Epidermal melanocyte (primary cell): ENCODE measurements at regions not wholly inside any gene's neighbourhood (a gene's known extent, or its start where the extent isn't known, plus 50 kb on each side); places are given as distances from the start of the nearest gene placed in this dataset.
"Not testable (repeated sequence)": the region's sequence is repeated elsewhere in the genome, so short reads cannot be mapped to it uniquely, and the experiment has no call there.

Experiments
- DNase-seq: peaks from one replicate; pipeline ENCODE4 v3.0.0; 2011; ENCODE audit warnings: low spot score; ENCODE audit not compliant: insufficient read length

DNA sequence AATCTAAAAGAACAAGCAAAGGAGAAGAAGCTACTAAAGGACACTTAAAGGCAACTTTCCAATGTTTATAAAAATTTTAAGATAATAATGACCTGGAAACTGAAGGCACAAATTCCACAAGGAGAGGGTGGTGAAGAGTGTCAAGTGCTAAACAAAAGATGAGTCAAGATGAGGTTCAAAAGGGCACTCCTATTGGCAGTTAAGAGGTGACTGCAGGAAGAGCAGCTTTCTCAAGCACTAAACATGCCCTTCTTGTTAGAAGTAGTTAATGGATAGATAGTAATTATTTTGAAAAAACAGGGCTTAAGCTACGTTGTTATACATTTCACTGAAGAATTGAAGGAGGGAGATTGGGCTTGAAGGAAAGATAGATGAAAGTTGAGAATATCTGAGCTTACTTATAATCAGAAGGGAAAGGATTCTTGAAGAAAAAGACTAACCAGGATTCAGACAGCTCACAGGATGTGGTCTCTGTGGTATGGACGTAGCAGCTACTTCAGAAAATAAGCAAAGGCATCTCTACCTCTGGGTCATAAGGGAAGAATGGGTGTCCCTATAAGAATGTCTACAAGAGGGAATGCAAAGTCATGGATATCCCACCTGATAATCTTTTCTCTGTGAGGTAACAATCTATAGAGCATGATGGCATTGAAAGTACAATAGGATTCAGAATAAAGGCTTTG lies 454.7 kb upstream of the SLC39A10 start:
- no peak for DNase-seq

DNA sequence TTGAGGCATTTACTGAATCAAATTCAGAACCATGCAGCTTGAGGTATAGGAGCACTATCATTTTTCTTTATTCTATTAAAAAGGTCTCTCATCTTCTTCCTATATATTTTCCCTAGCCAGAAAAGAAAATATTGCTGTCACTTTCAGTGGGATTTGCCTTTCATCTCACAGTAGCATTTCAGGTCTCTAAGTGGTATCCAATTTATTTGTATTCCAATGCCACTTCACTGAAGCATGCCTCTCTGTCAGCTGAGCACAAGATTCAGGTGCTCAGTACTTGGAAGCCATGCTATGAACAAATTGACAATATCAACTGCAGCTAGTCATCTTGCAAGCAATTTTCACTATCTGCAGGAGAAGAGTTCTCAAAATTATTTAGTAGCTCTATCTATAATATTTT lies 457.2 kb upstream of the SLC39A10 start:
- DNase-seq: no peak

DNA sequence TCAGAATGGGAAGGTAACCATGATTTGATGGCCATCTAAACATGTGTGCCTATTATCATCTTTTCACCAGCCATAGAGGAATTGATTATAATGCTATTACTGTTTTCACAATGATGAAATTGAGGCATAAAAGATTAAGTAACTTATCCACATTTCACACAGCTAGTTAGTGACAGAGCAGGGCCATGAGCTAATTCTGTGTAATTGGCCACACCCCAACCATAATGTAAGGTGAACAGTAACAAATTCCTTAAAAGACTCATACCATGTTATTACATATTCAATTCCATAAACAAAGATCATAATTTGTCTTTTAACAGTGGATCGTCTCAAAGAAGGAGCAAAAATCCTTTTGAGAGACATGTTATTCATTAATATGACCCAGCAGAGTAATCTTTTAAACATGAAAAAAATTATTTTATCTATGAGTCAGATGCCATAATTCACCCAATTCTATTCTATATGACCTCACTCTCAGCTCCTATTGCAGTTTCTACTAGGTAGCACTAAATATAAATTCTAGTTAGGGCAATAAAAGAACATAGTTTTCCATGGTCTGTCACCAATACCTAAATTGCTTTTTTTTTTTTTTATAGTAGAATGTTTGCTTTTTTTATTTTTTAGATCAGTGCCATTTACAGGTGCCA lies 475.8 kb upstream of the SLC39A10 start:
- no peak for DNase-seq

DNA sequence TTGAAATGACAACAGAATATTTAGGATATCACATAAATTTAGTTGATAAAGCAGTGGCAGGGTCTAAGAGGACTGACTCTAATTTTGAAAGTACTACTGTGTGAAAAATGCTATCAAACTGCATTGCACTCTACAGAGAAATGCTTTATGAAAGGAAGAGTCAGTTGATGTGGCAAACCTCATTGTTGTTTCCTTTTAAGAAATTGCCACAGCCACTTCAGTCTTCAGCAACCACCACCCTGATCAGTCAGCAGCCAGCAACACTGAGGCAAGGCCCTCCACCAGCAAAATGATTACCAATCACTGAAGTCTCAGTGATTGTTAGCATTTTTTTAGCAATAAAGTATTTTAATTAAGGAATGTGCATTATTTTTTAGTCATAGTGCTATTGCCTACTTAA lies 488.7 kb upstream of the SLC39A10 start:
- DNase-seq: no peak

DNA sequence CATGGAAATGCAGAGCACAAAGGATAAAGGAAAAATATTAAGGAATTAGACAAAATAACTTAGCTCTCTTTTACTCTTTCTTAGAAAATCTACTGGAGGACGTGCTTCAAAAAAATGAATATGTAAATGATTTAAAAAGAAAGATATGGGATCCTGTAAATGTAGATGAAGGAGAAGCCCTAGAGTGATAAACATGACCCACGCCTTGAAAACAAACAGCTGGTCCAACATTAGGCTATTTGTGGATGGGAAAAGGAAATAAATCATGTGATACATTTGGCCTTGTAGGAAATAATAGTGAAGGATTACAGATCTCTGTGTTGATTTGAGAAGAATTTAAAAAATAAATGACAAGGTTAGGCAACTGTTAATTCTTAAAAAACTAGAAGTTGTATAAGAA lies 492.1 kb upstream of the SLC39A10 start:
- no peak for DNase-seq

DNA sequence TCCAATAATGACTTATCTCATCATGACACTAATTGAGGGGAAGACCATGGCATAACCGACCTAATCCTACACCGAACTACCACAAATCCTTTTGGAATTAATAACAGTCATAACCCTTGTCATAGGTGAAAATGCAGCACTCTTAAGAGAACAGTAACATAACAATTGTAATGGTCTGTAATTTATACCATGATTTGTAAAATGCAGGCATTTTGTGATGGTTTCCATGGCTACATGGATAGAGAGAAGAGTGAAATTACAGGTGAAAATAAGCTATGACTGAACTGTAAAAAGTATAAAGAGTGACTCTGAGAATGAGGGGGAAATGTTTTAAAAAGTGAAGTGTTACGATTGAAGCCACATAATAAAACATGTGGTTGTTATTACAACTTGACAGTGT lies 494.1 kb upstream of the SLC39A10 start:
- no peak for DNase-seq

DNA sequence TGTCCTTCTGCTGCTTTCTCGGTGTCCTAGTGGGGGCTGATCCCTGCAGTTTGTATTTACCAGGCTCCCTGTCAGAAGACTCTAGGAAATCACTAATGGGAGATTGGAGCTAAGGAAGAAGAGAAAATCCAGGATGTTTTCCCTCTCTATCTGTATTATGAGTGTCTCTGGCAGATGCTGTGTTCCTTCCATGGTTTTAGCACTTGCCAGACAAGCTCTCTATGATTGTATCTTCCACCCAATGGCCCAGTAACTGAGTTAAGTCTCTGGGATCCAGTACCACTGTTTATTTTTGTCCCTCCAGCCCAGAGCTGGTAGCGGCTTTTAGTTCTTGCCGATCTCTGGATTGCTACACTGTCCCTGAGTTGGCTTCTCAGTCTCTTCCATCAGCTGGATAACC lies 494.8 kb upstream of the SLC39A10 start:
- no peak for DNase-seq

DNA sequence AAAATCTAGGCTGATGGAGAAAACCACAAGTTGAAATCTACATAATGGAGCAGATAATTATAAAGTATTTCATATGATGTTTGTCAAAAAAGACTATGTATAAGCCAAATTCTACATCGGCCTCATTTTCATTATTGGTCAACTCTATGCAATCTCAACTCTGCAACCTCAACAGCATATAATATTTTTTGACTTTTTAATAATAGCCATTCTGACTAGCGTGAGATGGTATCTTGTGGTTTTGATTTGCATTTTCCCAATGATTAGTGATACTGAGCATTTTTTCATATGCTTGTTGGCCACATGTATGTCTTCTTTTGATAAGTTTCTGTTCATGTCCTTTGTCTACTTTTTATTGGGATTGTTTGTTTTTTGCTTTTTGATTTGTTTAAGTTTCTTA lies 496.1 kb upstream of the SLC39A10 start:
- DNase-seq: no peak

DNA sequence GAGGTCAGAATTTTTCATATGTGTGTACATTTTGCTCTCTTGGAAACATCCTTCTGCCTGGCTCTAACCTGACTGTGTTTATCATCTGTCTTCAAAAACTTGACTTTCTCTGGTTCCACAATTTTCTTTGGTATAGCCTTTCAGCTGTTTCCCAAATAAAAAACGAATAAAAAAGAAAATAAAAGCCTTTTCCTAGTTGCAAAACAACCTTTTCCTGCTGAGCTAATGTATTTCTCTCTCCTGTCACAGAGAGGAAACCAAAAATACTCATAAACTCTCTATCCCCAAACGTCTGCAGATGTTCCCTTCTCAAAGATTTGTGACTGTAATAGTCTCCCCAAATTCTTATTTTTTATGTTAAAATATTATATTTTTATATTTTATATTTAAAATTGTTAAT lies 505.3 kb upstream of the SLC39A10 start:
- no peak for DNase-seq

DNA sequence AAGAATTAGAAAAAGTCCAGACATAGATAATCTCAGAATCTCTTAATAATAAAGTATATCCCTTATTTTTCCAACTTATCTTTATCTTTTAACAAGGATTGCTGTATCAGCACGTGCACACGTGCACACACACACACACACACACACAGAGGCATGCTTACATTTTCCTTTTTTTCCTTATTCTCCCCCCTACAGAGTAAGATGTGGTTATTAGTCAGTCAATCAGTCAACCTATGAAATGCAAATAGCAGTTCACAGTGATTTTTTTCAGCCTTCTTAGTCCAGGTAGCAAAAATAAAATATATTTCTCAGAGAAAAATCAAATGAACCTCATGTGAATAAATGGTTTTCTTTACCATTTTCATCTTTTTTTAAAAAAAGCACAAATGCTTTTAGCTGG lies 506.2 kb upstream of the SLC39A10 start:
- DNase-seq: no peak

DNA sequence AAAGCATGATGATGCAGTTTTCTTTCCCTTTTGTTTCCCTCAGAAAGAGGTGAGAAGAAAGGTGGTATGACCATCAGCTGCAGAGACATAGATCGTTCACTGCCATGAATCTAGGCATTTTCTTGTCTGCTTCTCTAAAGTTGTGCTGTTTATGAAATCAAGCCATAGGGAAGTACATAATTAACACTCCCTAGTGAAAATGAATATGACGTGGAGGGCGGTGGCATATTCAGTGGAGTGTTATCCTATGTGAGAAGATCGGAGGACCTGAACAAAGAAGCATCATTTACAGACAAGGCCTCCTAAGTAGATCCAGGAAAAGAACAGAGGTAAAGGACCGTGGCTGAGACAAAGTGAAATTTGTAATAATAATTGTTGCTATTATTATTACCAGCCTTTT lies 509.0 kb upstream of the SLC39A10 start:
- DNase-seq: no peak

DNA sequence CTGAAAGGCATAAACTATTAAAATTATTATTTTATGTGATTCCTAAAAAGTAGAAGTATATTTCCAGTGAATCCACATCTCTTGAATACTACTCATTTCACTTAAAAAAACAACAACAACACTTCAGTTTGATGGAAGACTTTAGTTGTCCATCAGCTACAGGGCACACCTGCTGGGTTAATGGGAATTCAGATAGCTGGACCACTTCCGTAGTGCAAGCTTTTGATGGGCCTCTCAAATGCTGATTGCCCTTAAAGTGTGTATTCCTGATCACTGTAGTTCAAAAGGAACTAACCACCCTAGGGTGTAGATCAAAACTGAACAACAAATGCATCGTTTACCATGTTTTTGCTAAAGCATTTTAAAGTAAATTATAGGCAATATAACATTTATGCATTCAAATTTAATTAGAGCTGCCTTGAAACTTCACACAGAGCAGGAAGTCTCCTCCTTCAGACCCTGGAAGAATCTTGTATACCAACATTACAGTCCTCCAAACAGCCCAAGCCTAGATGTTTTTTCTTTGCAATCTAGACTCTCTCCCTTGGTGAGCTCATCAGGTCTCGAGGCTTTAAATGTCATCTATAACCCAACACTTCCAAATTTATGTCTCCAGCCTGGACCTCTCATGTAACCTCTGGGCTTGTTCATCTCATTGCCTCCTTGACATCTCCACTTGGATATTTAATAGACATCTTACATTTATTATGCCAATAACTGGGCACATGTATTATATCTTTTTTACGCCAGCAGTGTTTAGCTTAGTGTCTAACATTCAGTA lies 510.1 kb upstream of the SLC39A10 start:
- no peak for DNase-seq

DNA sequence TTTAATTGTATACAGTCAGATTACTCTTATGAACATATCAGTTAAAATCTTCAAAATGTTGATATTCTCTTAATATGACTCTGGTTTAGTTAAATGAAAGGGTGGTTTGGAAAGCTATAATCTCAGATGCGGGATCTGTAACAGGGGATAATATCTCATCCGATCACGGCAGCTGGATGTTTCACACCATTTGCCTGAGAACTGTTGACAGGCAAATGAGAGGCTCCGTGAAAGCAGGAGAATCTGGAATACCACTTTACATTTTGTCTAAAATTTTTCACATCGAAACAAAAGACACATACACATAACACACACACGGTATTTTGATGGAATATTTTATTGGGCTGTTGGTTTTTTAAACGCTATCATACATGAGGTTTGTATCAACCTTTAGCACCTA lies 518.6 kb upstream of the SLC39A10 start:
- DNase-seq: no peak

DNA sequence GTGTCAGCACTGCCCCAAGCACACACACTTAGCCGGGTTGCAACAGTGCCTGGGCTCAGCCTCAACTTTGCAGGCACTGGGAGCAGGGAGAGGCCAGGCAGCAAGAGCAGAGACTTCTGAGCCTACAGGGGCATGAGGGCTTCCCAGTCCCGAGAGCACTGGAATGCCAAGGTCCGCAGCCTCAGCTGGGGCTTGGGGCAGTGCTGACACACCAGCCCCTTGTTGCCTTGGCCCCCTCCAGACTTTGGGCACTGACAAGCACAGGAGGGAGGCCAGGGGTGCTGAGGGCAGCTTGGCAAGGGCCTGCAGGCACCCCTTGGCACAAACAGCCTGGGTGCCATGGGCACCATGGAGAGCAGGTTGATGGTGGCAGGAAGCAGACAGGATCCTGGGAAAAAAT lies 531.1 kb upstream of the SLC39A10 start:
- DNase-seq: not testable (repeated sequence)

DNA sequence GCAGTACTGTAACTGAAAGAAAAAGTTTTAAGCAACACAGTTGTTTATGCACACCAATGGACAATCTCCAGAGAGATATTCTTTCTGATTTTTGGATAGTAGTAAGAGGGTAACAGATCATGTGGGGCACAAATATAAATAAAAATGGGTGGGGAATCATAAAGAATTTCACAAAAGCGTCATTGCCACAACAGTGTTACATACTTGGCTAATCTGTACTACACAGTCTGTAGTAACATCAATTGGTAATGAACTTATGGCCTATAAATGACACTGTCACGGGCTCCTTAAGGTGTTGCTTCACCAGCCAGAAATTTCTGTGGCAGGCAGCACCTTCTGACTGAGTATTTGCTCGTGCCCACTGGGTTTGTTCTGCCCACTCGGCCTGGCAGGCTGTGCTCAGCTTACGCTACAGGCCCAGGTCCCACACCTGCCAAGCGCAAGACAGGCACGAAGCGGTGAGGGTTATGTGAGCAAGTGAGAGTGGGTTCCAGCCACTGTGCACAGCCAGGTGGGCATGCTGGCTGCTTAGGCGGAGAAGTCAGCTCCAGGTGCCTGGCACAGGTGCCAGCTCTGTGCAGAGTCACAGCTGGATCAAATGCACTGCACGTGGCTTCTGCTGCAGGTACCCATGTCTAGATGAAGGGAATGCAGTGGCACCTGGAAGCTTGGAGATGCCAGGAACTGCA lies 532.5 kb upstream of the SLC39A10 start:
- DNase-seq: no peak

DNA sequence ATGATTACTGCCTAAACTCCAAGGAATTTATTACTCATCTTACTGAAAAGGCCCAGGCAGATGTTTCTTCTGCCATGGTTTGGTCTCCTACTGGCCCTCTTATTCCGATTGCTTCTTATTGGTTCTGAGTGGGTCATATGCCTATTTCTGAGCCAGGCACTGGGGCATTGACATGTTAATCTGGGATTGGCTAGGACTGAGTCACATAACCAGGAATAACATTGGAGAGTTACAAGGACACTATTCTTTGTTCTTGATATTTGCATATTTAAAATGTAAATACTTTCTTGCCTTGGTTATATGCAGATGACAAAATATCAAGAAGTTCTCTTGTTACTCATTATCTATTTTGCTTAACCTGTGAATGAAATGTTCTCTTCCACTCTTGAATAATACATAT lies 534.4 kb upstream of the SLC39A10 start:
- DNase-seq: no peak

DNA sequence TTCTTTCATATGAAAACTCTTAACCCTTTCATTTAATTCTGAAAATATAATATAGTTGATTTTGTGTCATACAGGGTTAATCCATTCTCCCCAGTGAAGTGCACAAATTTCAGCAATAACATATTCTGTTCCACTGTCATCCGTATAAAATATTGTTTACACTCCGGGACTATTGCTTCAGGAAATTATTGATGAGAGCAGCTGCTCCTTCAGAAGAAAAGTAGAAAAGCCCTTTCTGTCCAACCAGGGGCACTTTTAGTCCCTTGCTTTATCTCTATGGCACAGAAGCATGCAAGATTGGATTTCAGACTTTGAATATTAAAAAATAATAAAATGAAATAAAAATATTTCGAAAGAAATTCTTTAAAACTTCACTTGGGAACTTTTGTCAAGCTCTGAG lies 535.7 kb upstream of the SLC39A10 start:
- DNase-seq: no peak

DNA sequence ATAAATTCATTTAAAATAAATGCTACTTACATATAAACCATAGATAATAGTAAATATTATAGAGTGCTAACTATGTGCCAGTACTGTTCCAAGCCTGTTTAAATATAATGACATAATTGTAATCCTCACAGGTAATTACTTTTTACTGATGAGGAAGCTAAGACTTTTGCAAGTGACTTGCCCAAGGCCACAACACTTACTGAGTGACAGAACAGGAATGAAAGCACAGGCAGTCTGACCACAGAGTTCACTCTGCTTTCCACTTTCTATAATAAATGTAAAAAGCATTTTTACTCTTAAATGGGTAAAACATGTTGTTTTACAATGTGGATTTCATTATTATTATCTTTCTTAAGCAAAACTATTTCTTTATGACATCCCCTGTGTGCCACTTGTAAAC lies 537.8 kb upstream of the SLC39A10 start:
- DNase-seq: no peak

DNA sequence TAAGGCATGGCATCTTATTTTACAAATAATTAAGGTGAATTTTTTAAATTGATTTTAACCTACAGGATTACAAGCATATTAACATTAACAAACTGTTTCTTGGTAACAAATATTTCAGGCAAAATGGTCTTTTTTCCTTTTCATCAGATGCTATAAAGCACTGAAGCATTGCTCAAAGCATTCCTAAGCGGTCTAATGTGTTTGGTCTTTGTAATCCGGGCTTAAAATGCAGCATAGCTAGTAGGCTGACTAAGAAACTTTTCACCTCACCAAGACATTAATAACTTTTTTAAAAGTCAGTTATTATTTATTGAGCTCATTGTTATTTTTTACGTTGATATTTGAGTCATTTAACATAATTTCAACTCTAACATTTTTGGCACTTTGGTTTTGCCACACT lies 538.8 kb upstream of the SLC39A10 start:
- DNase-seq: no peak

DNA sequence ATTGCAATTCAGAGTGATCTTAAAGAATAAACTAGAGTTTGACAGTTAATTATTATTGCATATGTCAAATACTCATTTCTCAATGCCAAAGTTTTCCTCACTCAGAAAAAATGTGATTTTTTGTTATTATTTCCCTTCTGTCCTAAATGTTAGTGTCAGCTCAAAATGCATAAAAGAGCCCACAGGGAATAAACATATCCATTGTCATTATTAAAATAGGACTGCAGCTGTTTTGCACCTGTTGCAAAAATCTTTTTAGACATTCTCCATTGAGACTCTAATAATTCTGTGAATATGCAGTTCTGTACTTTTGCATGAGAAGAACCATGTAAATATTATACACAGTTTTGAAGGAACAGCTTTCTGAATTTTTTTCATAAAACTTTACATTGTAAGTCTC lies 540.0 kb upstream of the SLC39A10 start:
- no peak for DNase-seq

DNA sequence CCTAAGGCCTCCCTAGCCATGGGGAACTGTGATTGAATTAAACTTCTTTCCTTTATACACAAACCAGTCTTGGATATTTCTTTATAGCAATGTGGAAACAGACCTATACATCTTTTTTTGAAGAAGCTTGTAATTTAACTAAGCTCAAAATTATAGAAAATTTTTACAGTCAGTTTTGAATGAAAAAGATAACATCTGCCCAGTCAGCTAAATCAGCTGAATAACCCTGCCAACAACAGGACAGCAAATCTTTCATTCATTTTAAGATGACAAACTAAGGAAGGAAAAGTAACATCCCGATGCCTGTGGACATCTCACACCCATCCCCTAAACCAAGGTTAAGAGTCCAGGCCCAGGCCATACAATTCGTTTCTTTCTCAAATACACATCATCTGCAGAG lies 541.3 kb upstream of the SLC39A10 start:
- DNase-seq: no peak

DNA sequence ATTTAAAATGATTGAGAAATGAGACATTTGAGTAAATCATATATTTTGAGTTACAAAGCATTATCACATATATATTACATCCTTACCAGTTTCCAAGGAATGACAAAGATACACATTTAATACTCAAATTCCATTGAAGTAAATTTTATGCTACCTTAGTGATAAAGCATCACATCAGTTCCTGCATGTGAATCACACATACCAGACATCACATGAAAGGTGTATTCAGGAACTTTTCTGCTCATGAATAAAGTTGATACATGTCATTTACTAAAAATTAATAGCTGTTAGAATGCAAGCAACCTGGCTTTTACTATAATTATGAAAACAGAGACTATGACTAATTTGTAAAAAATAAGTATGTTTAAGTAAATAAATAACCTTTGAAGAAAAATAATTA lies 548.8 kb upstream of the SLC39A10 start:
- DNase-seq: no peak
